Activated naive CD8-positive, alpha-beta T cell (primary cell): ENCODE measurements at regions not wholly inside any gene's neighbourhood (a gene's known extent, or its start where the extent isn't known, plus 50 kb on each side); places are given as distances from the start of the nearest gene placed in this dataset.

Experiments
- H3K27ac Mint-ChIP-seq: one replicate; pipeline ENCODE4 v1.8.0; 2021; ENCODE audit warnings: mixed read lengths
- H3K27me3 Mint-ChIP-seq: one replicate; pipeline ENCODE4 v1.8.0; 2021; ENCODE audit warnings: mixed read lengths
- H3K36me3 Mint-ChIP-seq: one replicate; pipeline ENCODE4 v1.8.0; 2021; ENCODE audit warnings: mixed read lengths
- H3K4me1 Mint-ChIP-seq: one replicate; pipeline ENCODE4 v1.8.0; 2021; ENCODE audit warnings: low read depth, mixed read lengths
- H3K4me3 Mint-ChIP-seq: one replicate; pipeline ENCODE4 v1.8.0; 2021; ENCODE audit warnings: mild to moderate bottlenecking, mixed read lengths
- H3K9me3 Mint-ChIP-seq: one replicate; pipeline ENCODE4 v1.8.0; 2021; ENCODE audit warnings: low read depth, mixed read lengths

GRCh38 chr18:55850904-55851303, 262.9 kb upstream of the TCF4 start:
- Mint-ChIP-seq H3K27ac (no peak overlapping the region), H3K4me1 (no peaks in the 10 kb centered on the region), H3K36me3 (no peaks in the 10 kb centered on the region), H3K27me3 (no peaks in the 10 kb centered on the region), H3K9me3 (peaks cover 6% of the 10 kb centered on the region), H3K4me3 (no peak overlapping the region)

DNA sequence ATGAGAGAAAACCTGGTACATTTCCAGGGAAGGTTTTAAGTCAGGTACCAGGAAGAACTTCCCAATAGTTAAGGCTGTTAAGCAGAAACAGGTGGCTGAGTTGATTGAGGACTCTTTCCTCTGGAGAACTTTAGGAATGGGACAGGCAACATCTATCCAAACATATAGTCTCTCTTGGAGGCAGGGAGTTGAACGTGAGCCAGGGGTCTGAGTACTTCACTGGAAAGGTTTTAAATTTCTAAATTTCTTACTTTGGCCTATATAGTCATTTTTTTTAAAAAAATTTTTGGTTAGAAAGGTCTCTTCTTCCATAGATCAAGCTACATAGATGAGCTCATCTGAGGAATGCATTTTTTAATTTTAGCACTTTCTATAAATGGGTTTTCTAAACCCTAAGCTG, 261.4 kb upstream of the TCF4 start:
- Mint-ChIP-seq H3K4me1 (no peaks in the 10 kb centered on the region), H3K4me3 (no peak overlapping the region), H3K36me3 (no peaks in the 10 kb centered on the region), H3K27ac (no peak overlapping the region), H3K27me3 (no peaks in the 10 kb centered on the region), H3K9me3 (peaks cover 2% of the 10 kb centered on the region)

- Mint-ChIP-seq H3K27me3 (no peaks in the 10 kb centered on the region), H3K4me3 (no peak overlapping the region), H3K27ac (no peak overlapping the region), H3K36me3 (no peaks in the 10 kb centered on the region), H3K4me1 (no peaks in the 10 kb centered on the region), H3K9me3 (no peaks in the 10 kb centered on the region)
These were observed 260.0 kb upstream of the TCF4 start for GRCh38 chr18:55847960-55848359.

GRCh38 chr18:55845221-55845620, 257.2 kb upstream of the TCF4 start:
- H3K4me1 Mint-ChIP-seq = no peaks in the 10 kb centered on the region
- no peaks in the 10 kb centered on the region for H3K27me3 Mint-ChIP-seq
- H3K36me3 Mint-ChIP-seq = no peaks in the 10 kb centered on the region
- H3K9me3 Mint-ChIP-seq = no peaks in the 10 kb centered on the region
- H3K4me3 Mint-ChIP-seq = no peak overlapping the region
- H3K27ac Mint-ChIP-seq = no peak overlapping the region

GRCh38 chr18:55844382-55844781, 256.4 kb upstream of the TCF4 start:
- Mint-ChIP-seq H3K27ac (no peak overlapping the region), H3K27me3 (no peaks in the 10 kb centered on the region), H3K36me3 (no peaks in the 10 kb centered on the region), H3K9me3 (no peaks in the 10 kb centered on the region), H3K4me3 (no peak overlapping the region), H3K4me1 (no peaks in the 10 kb centered on the region)

DNA sequence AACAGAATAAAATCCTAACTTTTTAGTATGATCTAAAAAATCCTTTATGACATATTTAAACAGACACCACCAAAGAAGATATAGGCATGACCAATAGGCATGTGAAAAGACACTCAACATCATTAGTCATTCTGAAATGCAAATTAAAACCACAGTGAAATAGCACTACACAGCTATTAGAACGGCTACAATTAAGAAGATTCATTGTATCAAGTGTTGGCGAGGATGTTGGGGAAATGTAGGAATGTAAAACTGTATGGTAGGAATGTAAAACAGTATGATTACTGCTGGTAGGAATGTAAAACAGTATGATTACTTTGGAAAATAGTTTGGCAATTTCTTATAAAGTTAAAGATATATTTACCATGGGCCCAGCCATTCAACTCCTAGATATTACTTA, 253.3 kb upstream of the TCF4 start:
- Mint-ChIP-seq H3K9me3 (peaks cover 5% of the 10 kb centered on the region), H3K4me3 (no peak overlapping the region), H3K36me3 (no peaks in the 10 kb centered on the region), H3K4me1 (no peaks in the 10 kb centered on the region), H3K27ac (no peak overlapping the region), H3K27me3 (no peaks in the 10 kb centered on the region)

- no peaks in the 10 kb centered on the region for H3K27me3 Mint-ChIP-seq
- no peak overlapping the region for H3K27ac Mint-ChIP-seq
- H3K9me3 Mint-ChIP-seq = peaks cover 5% of the 10 kb centered on the region
- H3K36me3 Mint-ChIP-seq = no peaks in the 10 kb centered on the region
- H3K4me3 Mint-ChIP-seq = no peak overlapping the region
- no peaks in the 10 kb centered on the region for H3K4me1 Mint-ChIP-seq
These were observed 252.7 kb upstream of the TCF4 start for GRCh38 chr18:55840601-55841170.

GRCh38 chr18:55839343-55839742, 251.4 kb upstream of the TCF4 start:
- Mint-ChIP-seq H3K27me3 (no peaks in the 10 kb centered on the region), H3K4me1 (no peaks in the 10 kb centered on the region), H3K4me3 (no peak overlapping the region), H3K9me3 (peaks cover 5% of the 10 kb centered on the region), H3K27ac (no peak overlapping the region), H3K36me3 (no peaks in the 10 kb centered on the region)

DNA sequence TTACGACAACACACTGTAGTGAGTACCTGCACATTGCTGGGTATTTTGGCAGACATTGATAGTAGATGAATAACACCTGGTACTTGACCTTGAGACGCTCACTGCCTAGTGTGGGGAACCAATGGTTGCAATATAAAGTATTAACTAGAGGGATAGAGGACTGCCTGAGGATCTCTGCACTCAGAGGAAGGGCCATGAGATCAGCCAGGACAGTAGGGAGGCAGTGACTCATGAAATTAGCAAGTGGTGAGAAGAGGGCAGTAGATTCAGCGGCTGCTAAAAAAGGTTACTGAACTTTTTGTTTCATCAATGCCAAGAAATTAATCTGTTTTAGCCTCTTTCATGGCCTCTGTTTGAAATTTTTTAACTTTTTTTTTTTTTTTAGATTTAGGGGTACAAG, 250.8 kb upstream of the TCF4 start:
- no peak overlapping the region for H3K27ac Mint-ChIP-seq
- no peaks in the 10 kb centered on the region for H3K27me3 Mint-ChIP-seq
- no peak overlapping the region for H3K4me3 Mint-ChIP-seq
- peaks cover 5% of the 10 kb centered on the region for H3K9me3 Mint-ChIP-seq
- no peaks in the 10 kb centered on the region for H3K36me3 Mint-ChIP-seq
- no peaks in the 10 kb centered on the region for H3K4me1 Mint-ChIP-seq

DNA sequence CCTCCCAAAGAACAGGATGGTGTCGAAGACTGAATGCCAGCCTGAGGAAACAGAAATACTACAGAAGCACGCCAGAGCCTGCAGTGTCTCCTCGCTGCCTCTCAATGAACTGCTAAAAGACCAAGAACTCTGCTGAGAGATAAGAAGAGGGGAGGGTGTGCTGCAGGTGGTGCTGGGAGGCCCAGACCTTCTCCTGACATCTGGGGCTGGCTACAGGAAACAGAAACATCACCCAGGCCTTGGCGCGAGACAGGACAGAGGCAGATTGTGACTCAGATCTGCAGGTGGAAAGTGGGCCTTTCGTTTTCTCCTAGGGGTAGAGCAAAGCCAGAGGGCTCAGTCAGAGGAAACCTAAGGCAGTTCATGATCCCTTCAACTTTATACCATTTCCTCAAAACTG, 250.3 kb upstream of the TCF4 start:
- Mint-ChIP-seq H3K27ac (no peak overlapping the region), H3K27me3 (no peaks in the 10 kb centered on the region), H3K36me3 (no peaks in the 10 kb centered on the region), H3K4me3 (no peak overlapping the region), H3K9me3 (peaks cover 5% of the 10 kb centered on the region), H3K4me1 (no peaks in the 10 kb centered on the region)

- Mint-ChIP-seq H3K9me3 (peaks cover 5% of the 10 kb centered on the region), H3K36me3 (no peaks in the 10 kb centered on the region), H3K27ac (no peak overlapping the region), H3K27me3 (peaks cover 2% of the 10 kb centered on the region), H3K4me3 (no peak overlapping the region), H3K4me1 (no peaks in the 10 kb centered on the region)
These were observed 245.6 kb upstream of the TCF4 start for GRCh38 chr18:55833543-55833942.

GRCh38 chr18:55830544-55830943, 242.6 kb upstream of the TCF4 start:
- H3K9me3 Mint-ChIP-seq = peaks cover under 1% of the 10 kb centered on the region
- no peak overlapping the region for H3K4me3 Mint-ChIP-seq
- H3K36me3 Mint-ChIP-seq = no peaks in the 10 kb centered on the region
- no peak overlapping the region for H3K27ac Mint-ChIP-seq
- no peaks in the 10 kb centered on the region for H3K4me1 Mint-ChIP-seq
- peaks cover 2% of the 10 kb centered on the region for H3K27me3 Mint-ChIP-seq

- no peak overlapping the region for H3K4me3 Mint-ChIP-seq
- H3K27me3 Mint-ChIP-seq = no peaks in the 10 kb centered on the region
- H3K4me1 Mint-ChIP-seq = no peaks in the 10 kb centered on the region
- H3K27ac Mint-ChIP-seq = no peak overlapping the region
- no peaks in the 10 kb centered on the region for H3K36me3 Mint-ChIP-seq
- peaks cover 3% of the 10 kb centered on the region for H3K9me3 Mint-ChIP-seq
These were observed 233.2 kb upstream of the TCF4 start for GRCh38 chr18:55821219-55821618.

GRCh38 chr18:55819448-55819847, 231.5 kb upstream of the TCF4 start:
- Mint-ChIP-seq H3K4me3 (no peak overlapping the region), H3K36me3 (no peaks in the 10 kb centered on the region), H3K9me3 (no peaks in the 10 kb centered on the region), H3K27ac (no peak overlapping the region), H3K27me3 (no peaks in the 10 kb centered on the region), H3K4me1 (no peaks in the 10 kb centered on the region)

- no peaks in the 10 kb centered on the region for H3K4me1 Mint-ChIP-seq
- no peak overlapping the region for H3K4me3 Mint-ChIP-seq
- H3K27ac Mint-ChIP-seq = no peak overlapping the region
- H3K27me3 Mint-ChIP-seq = no peaks in the 10 kb centered on the region
- no peaks in the 10 kb centered on the region for H3K36me3 Mint-ChIP-seq
- H3K9me3 Mint-ChIP-seq = no peaks in the 10 kb centered on the region
These were observed 230.3 kb upstream of the TCF4 start for GRCh38 chr18:55818284-55818683.

GRCh38 chr18:55811925-55812324, 223.9 kb upstream of the TCF4 start:
- Mint-ChIP-seq H3K27me3 (peaks cover under 1% of the 10 kb centered on the region), H3K4me3 (no peak overlapping the region), H3K36me3 (no peaks in the 10 kb centered on the region), H3K4me1 (no peaks in the 10 kb centered on the region), H3K9me3 (no peaks in the 10 kb centered on the region), H3K27ac (no peak overlapping the region)
